ENCODE measurements at regions not wholly inside any gene's neighbourhood (a gene's known extent, or its start where the extent isn't known, plus 50 kb on each side); places are given as distances from the start of the nearest gene placed in this dataset.

DNA sequence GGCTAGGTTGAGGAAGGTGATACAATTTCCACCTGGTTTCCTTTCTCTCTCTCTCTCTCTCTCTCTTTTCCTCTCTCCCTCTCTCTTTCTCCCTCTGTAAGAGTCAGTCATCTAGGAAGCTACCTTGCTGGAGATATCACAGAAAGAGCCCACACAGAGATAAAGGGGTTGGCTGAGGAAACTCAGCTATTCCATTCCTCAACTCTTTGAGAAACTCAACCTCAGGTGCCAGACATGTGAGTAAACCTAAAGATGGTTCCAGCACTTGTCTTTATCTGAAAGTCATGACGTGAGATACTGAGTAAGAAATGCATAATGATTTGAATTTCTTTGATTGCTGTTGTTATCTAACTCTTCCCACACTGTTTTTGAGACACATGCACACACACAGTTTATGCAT is 564.0 kb downstream of the SPOCK3 start:
- no peak overlapping the region for H3K9ac ChIP-seq (ENCODE audit: extremely low read depth, low read length, poor library complexity, severe bottlenecking)
- peaks cover 13% of the 10 kb centered on the region for H3K4me1 Mint-ChIP-seq
- 33% methylated on average over 1 of the region's 1 CpG; no CpG with 5 or more reads in 1 of the 2 experiments for WGBS, 2 experiments (ENCODE audit: insufficient coverage in 1 of 2, insufficient read length in 1 of 2)
- peak overlapping the region; percentile 42 for H3K4me3 ChIP-seq (ENCODE audit: low read length)
- TF ChIP-seq, protein P1, sequence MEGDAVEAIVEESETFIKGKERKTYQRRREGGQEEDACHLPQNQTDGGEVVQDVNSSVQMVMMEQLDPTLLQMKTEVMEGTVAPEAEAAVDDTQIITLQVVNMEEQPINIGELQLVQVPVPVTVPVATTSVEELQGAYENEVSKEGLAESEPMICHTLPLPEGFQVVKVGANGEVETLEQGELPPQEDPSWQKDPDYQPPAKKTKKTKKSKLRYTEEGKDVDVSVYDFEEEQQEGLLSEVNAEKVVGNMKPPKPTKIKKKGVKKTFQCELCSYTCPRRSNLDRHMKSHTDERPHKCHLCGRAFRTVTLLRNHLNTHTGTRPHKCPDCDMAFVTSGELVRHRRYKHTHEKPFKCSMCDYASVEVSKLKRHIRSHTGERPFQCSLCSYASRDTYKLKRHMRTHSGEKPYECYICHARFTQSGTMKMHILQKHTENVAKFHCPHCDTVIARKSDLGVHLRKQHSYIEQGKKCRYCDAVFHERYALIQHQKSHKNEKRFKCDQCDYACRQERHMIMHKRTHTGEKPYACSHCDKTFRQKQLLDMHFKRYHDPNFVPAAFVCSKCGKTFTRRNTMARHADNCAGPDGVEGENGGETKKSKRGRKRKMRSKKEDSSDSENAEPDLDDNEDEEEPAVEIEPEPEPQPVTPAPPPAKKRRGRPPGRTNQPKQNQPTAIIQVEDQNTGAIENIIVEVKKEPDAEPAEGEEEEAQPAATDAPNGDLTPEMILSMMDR (conservative IDR thresholded peaks at IDR 0.05), result no peak
- H3K4me1 ChIP-seq (ENCODE audit: control insufficient read depth, insufficient read depth, low read length), result peaks cover 13% of the 10 kb centered on the region
- H3K9me3 ChIP-seq (ENCODE audit: control insufficient read depth, low read length), result no peaks in the 10 kb centered on the region
- H3K27me3 Mint-ChIP-seq (ENCODE audit: insufficient read depth), result no peaks in the 10 kb centered on the region
- H3K9me3 Mint-ChIP-seq, result no peaks in the 10 kb centered on the region
- H3K36me3 Mint-ChIP-seq (ENCODE audit: low read depth), result no peaks in the 10 kb centered on the region
- no peak for DNase-seq
- peak overlapping the region; percentile 71 for H3K27ac Mint-ChIP-seq
- no peaks in the 10 kb centered on the region for H3K36me3 ChIP-seq (ENCODE audit: control insufficient read depth, insufficient read depth, low read length)
- H3K4me3 Mint-ChIP-seq, result no peak overlapping the region
- H3K27me3 ChIP-seq (ENCODE audit: control insufficient read depth, insufficient read depth, low read length, poor library complexity, severe bottlenecking), result no peaks in the 10 kb centered on the region
- no peak overlapping the region for H3K27ac ChIP-seq (ENCODE audit: low read depth, low read length)

DNA sequence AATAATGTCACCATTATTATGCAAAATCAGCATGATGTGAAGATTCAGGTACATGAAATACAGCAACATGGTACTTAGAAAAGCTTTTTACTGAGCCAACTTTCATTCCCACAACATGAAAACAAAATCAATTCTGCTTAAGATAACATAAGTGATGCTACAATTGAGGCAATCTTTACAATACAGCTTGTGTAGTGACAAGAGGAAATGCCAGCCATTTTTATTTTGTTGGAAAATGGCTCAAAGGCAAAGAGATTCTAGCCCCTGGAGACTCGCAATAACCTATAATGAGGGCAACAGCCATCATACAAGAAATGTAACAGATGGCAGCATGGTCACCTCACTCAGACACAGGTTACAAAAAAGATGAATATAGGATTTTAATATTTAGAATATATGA is 560.4 kb downstream of the SPOCK3 start:
- 88 to 90% methylated on average over 1 of the region's 1 CpG for WGBS, 2 experiments (ENCODE audit: insufficient coverage in 1 of 2, insufficient read length in 1 of 2)

DNA sequence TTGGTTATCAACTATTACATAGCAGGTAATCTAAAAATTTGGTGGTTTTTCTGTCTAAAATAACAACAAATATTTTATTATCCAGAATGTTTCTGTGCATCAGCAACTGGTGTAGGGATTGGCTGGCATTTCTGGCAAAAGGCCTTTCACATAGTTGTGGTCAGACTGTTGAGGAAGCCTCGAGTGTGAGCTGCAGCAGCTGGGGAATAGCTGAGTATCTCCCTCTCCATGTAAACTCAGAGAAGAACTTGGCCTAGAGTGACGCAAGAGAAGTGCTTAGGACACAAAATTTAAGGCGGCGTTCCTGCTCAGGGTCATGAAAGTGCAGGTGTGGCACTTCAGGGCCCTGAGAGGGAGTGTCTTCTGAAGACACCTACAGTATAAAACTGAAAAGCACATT is 558.9 kb downstream of the SPOCK3 start:
- H3K36me3 Mint-ChIP-seq (ENCODE audit: low read depth), result no peaks in the 10 kb centered on the region
- no peaks in the 10 kb centered on the region for H3K9me3 Mint-ChIP-seq
- no peak overlapping the region for H3K27ac Mint-ChIP-seq
- H3K27me3 Mint-ChIP-seq (ENCODE audit: insufficient read depth), result no peaks in the 10 kb centered on the region
- Histone ChIP-seq H3K27me3 (ENCODE audit: control insufficient read depth, insufficient read depth, low read length, poor library complexity, severe bottlenecking) (no peaks in the 10 kb centered on the region), H3K27ac (ENCODE audit: low read depth, low read length) (no peak overlapping the region), H3K9me3 (ENCODE audit: control insufficient read depth, low read length) (no peaks in the 10 kb centered on the region), H3K4me1 (ENCODE audit: control insufficient read depth, insufficient read depth, low read length) (peaks cover 3% of the 10 kb centered on the region), H3K36me3 (ENCODE audit: control insufficient read depth, insufficient read depth, low read length) (no peaks in the 10 kb centered on the region), H3K9ac (ENCODE audit: extremely low read depth, low read length, poor library complexity, severe bottlenecking) (no peak overlapping the region), H3K4me3 (ENCODE audit: low read length) (no peak overlapping the region)
- WGBS, 2 experiments (ENCODE audit: insufficient coverage in 1 of 2, insufficient read length in 1 of 2), result 92 to 100% methylated on average over 3 to 4 of the region's 4 CpGs
- TF ChIP-seq, protein P1 (conservative IDR thresholded peaks at IDR 0.05), result no peak
- H3K4me1 Mint-ChIP-seq, result peaks cover 2% of the 10 kb centered on the region
- DNase-seq, result no peak
- H3K4me3 Mint-ChIP-seq, result no peak overlapping the region

More for the DNA sequence above, 560.4 kb downstream of the SPOCK3 start:
- Histone ChIP-seq H3K36me3 (ENCODE audit: control insufficient read depth, insufficient read depth, low read length) (no peaks in the 10 kb centered on the region), H3K4me3 (ENCODE audit: low read length) (no peak overlapping the region), H3K27me3 (ENCODE audit: control insufficient read depth, insufficient read depth, low read length, poor library complexity, severe bottlenecking) (no peaks in the 10 kb centered on the region), H3K9ac (ENCODE audit: extremely low read depth, low read length, poor library complexity, severe bottlenecking) (no peak overlapping the region), H3K27ac (ENCODE audit: low read depth, low read length) (no peak overlapping the region), H3K4me1 (ENCODE audit: control insufficient read depth, insufficient read depth, low read length) (peaks cover 7% of the 10 kb centered on the region), H3K9me3 (ENCODE audit: control insufficient read depth, low read length) (no peaks in the 10 kb centered on the region)
- DNase-seq, result no peak
- Mint-ChIP-seq H3K27me3 (ENCODE audit: insufficient read depth) (no peaks in the 10 kb centered on the region), H3K4me3 (no peak overlapping the region), H3K4me1 (peaks cover 10% of the 10 kb centered on the region), H3K36me3 (ENCODE audit: low read depth) (no peaks in the 10 kb centered on the region), H3K9me3 (no peaks in the 10 kb centered on the region), H3K27ac (no peak overlapping the region)
- TF ChIP-seq, protein P1 (conservative IDR thresholded peaks at IDR 0.05), result no peak

All from endodermal cell (in vitro differentiated cells).